Ectodermal cell (in vitro differentiated cells): ENCODE measurements at regions not wholly inside any gene's neighbourhood (a gene's known extent, or its start where the extent isn't known, plus 50 kb on each side); places are given as distances from the start of the nearest gene placed in this dataset.
"Not testable (repeated sequence)": the region's sequence is repeated elsewhere in the genome, so short reads cannot be mapped to it uniquely, and the experiment has no call there.

Source experiments
- H3K27ac ChIP-seq: 2 replicates; pipeline ENCODE4 v1.7.0; 2013; ENCODE audit warnings: mild to moderate bottlenecking, low read depth, low read length; ENCODE audit not compliant: insufficient read depth, poor library complexity, severe bottlenecking
- H3K27me3 ChIP-seq: 2 replicates; pipeline ENCODE4 v1.7.0; 2013; ENCODE audit warnings: mild to moderate bottlenecking, low read length; ENCODE audit not compliant: insufficient read depth, control insufficient read depth, poor library complexity, severe bottlenecking
- H3K36me3 ChIP-seq: one replicate; pipeline ENCODE4 v1.7.0; 2013; ENCODE audit warnings: low read length; ENCODE audit not compliant: control insufficient read depth, insufficient read depth
- H3K4me1 ChIP-seq: one replicate; pipeline ENCODE4 v1.7.0; 2013; ENCODE audit warnings: low read length; ENCODE audit not compliant: control insufficient read depth, insufficient read depth
- H3K4me3 ChIP-seq: 2 replicates; pipeline ENCODE4 v1.7.0; 2013; ENCODE audit warnings: low read depth, low read length, control low read depth; ENCODE audit not compliant: insufficient read depth
- H3K9me3 ChIP-seq: 2 replicates; pipeline ENCODE4 v1.7.0; 2013; ENCODE audit warnings: mild to moderate bottlenecking, low read length, moderate library complexity; ENCODE audit not compliant: control insufficient read depth
- WGBS, 2 experiments: methylation state at CpG; one replicate each; pipeline ENCODE4 v1.1.7; 2013; ENCODE audit warnings: missing lambda C conversion rate in 2 of 2; 5-methylcytosine and 5-hydroxymethylcytosine counted together

DNA sequence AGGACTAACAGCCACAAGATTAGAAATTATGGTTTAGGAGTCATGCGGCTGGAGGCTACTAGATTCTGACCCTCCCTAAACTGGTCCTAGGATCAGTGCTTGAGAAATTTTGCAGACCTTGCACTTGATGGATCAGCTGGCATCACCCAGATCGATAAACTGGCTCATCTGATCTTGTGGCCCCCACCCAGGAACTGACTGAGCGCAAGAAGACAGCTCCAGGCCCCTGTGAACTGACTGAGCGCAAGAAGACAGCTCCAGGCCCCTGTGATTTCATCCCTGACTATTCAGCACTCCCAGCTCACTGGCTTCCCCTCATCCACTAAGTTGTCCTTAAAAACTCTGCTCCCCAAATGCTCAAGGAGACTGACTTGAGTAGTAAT lies 67.8 kb downstream of the MRPL36 start:
- H3K36me3 ChIP-seq, H3K4me1 ChIP-seq, H3K9me3 ChIP-seq, H3K27me3 ChIP-seq, H3K4me3 ChIP-seq, H3K27ac ChIP-seq: not testable (repeated sequence)
- WGBS, 2 experiments: 91 to 93% methylated on average over 4 of the region's 4 CpGs

GRCh38 chr5:1731091-1731639 lies 68.5 kb downstream of the MRPL36 start:
- peaks cover 8% of the 10 kb centered on the region for H3K4me1 ChIP-seq
- H3K27me3 ChIP-seq: peaks cover 4% of the 10 kb centered on the region
- H3K36me3 ChIP-seq: no peaks in the 10 kb centered on the region
- 87 to 89% methylated on average over 11 of the region's 11 CpGs for WGBS, 2 experiments
- no peak overlapping the region for H3K4me3 ChIP-seq
- H3K9me3 ChIP-seq: no peaks in the 10 kb centered on the region
- no peak overlapping the region for H3K27ac ChIP-seq

DNA sequence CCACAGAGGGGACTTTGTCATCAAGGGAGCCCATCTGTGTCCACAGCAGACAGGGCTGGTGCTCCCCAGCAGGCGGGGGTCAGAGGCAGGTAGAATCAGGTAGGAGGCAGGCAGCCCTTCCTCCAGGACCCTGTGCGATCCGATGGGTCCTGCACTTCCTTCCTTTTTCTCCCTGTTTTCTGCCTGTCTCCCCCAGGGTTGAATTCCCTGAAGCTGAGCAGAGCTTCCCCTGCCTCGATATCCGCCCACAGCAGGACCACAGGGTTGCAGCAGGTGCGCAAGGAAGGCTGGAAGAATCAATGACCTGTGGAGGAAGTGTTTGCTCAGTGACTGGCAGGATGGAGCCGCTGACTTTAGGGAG lies 69.2 kb downstream of the MRPL36 start:
- no peak overlapping the region for H3K27ac ChIP-seq
- peaks cover 7% of the 10 kb centered on the region for H3K4me1 ChIP-seq
- no peak overlapping the region for H3K4me3 ChIP-seq
- no peaks in the 10 kb centered on the region for H3K36me3 ChIP-seq
- H3K27me3 ChIP-seq: peaks cover 11% of the 10 kb centered on the region
- H3K9me3 ChIP-seq: no peaks in the 10 kb centered on the region
- 93% methylated on average over 7 of the region's 7 CpGs for WGBS, 2 experiments

- Histone ChIP-seq H3K4me3 (no peak overlapping the region), H3K4me1 (peaks cover 5% of the 10 kb centered on the region), H3K9me3 (no peaks in the 10 kb centered on the region), H3K36me3 (no peaks in the 10 kb centered on the region), H3K27ac (no peak overlapping the region), H3K27me3 (peaks cover 17% of the 10 kb centered on the region)
- 92 to 95% methylated on average over 40 of the region's 40 CpGs for WGBS, 2 experiments
These were observed 69.8 kb downstream of the MRPL36 start for GRCh38 chr5:1729641-1730486.

- WGBS, 2 experiments: 97 to 98% methylated on average over 24 of the region's 24 CpGs
- H3K27me3 ChIP-seq: peaks cover 23% of the 10 kb centered on the region
- peaks cover 5% of the 10 kb centered on the region for H3K4me1 ChIP-seq
- H3K27ac ChIP-seq: no peak overlapping the region
- H3K36me3 ChIP-seq: no peaks in the 10 kb centered on the region
- no peak overlapping the region for H3K4me3 ChIP-seq
- no peaks in the 10 kb centered on the region for H3K9me3 ChIP-seq
These were observed 70.8 kb downstream of the MRPL36 start for GRCh38 chr5:1728846-1729245.

GRCh38 chr5:1727571-1727970 lies 72.1 kb downstream of the MRPL36 start:
- H3K27ac ChIP-seq: no peak overlapping the region
- no peak overlapping the region for H3K4me3 ChIP-seq
- H3K27me3 ChIP-seq: peaks cover 23% of the 10 kb centered on the region
- H3K4me1 ChIP-seq: peaks cover 5% of the 10 kb centered on the region
- WGBS, 2 experiments: 90% methylated on average over 19 of the region's 19 CpGs
- no peaks in the 10 kb centered on the region for H3K9me3 ChIP-seq
- no peaks in the 10 kb centered on the region for H3K36me3 ChIP-seq

DNA sequence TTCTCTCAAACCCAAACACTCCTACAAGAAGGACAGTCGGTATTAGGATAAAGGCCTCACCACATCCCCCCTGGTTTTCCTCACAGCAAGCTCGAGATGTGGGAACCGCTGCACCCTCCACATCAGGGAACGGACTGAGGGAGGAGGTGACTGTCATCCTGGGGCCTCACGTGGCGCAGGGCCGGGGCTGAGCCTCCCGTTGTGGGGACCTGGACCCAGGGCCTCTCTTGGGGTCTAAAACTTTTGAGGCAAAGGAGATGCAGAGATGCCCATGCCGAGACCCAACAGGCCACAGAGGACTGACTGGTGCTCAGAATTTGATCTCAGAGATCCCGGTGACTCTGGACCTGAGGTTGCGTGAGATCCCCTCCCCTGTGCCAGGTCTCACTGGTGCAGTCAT lies 72.7 kb downstream of the MRPL36 start:
- WGBS, 2 experiments: 93 to 97% methylated on average over 11 of the region's 11 CpGs
- Histone ChIP-seq H3K36me3 (no peaks in the 10 kb centered on the region), H3K4me3 (no peak overlapping the region), H3K27me3 (peaks cover 23% of the 10 kb centered on the region), H3K9me3 (no peaks in the 10 kb centered on the region), H3K4me1 (peaks cover 5% of the 10 kb centered on the region), H3K27ac (no peak overlapping the region)

GRCh38 chr5:1726469-1726865 lies 73.2 kb downstream of the MRPL36 start:
- Histone ChIP-seq H3K36me3 (no peaks in the 10 kb centered on the region), H3K9me3 (no peaks in the 10 kb centered on the region), H3K4me1 (peaks cover 5% of the 10 kb centered on the region), H3K27me3 (peaks cover 23% of the 10 kb centered on the region), H3K4me3 (no peak overlapping the region), H3K27ac (no peak overlapping the region)
- WGBS, 2 experiments: 95 to 96% methylated on average over 11 of the region's 11 CpGs

DNA sequence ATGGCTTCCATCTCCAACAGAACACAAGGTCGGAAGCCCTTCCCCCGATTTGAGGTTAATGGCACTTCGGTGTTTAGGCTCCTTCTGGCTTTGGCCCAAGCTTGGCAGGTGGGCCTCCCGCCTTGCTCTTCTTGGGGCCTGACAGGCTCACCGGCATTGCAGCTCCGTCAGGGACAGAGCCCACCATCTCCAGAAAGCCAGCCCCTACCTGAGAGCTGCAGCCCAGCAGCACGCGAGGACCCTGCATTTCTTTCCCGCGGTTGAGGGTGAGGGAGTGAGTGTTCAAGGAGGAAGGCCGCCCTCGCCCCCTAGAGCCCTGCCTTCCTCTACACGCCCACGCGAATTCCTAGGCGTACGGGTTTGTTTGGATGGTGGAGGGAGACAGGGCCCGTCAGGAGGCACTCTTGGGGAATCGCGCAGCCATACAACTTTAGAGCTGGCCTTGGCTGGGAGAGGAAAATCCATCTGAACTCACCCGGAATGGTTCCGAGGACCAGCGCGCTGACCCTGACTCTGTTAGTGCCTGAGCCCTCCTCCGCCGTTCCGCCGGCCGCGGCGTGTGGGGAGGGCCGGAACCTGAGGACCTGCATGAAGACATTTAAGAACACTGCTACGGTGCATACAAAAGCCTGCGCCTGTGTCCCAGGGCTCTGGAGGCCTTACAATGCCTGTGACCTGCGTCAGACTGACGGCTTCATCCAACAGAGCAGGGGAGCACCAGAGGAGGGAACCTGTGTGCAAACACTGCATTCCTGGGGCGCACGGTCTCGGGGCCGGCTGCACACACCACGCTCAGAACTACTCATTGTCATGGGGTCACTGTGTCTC lies 73.8 kb downstream of the MRPL36 start:
- 67 to 69% methylated on average over 41 of the region's 41 CpGs for WGBS, 2 experiments
- Histone ChIP-seq H3K36me3 (no peaks in the 10 kb centered on the region), H3K27me3 (peaks cover 23% of the 10 kb centered on the region), H3K9me3 (no peaks in the 10 kb centered on the region), H3K4me1 (peaks cover 5% of the 10 kb centered on the region), H3K4me3 (no peak overlapping the region), H3K27ac (no peak overlapping the region)
